SU-DHL-6 (cell line): ENCODE measurements at regions not wholly inside any gene's neighbourhood (a gene's known extent, or its start where the extent isn't known, plus 50 kb on each side); places are given as distances from the start of the nearest gene placed in this dataset.

Source experiments
- H2AFZ ChIP-seq: fragments of 200-600 bp; sonication (generic); 2 replicates; pipeline ENCODE4 v1.6.1; 2014; ENCODE audit warnings: low read depth, mild to moderate bottlenecking, moderate library complexity, mixed read lengths, antibody characterized with exemption, low read length; ENCODE audit not compliant: severe bottlenecking
- H3F3A ChIP-seq: fragments of 200-600 bp; shearing (Covaris generic); 2 replicates; pipeline ENCODE4 v1.6.0; 2016; ENCODE audit warnings: antibody characterized with exemption, mild to moderate bottlenecking; ENCODE audit not compliant: insufficient read depth
- H3K27ac ChIP-seq: fragments of 200-600 bp; sonication (generic); 2 replicates; pipeline ENCODE4 v1.5.1; 2016; ENCODE audit warnings: low read depth, mild to moderate bottlenecking, low read length, moderate library complexity, mixed read lengths
- H3K27me3 ChIP-seq: fragments of 200-600 bp; sonication (generic), shearing (Covaris generic); 2 replicates; pipeline ENCODE4 v1.6.0; 2014; ENCODE audit warnings: mild to moderate bottlenecking, low read length
- H3K36me3 ChIP-seq: fragments of 200-600 bp; sonication (generic); 2 replicates; pipeline ENCODE4 v1.6.1; 2014; ENCODE audit warnings: mild to moderate bottlenecking, low read length, mixed read lengths
- H3K4me2 ChIP-seq: fragments of 300-600, 200-600 bp; shearing (Covaris generic), sonication (generic); 2 replicates; pipeline ENCODE4 v1.6.0; 2014; ENCODE audit warnings: low read length, low read depth, mild to moderate bottlenecking; ENCODE audit not compliant: poor library complexity, severe bottlenecking
- H3K4me3 ChIP-seq: fragments of 200-600 bp; sonication (generic); 2 replicates; pipeline ENCODE4 v1.5.1; 2014; ENCODE audit warnings: antibody characterized with exemption, low read length, mild to moderate bottlenecking, mixed read lengths; ENCODE audit not compliant: insufficient read depth, poor library complexity, severe bottlenecking
- H3K79me2 ChIP-seq: fragments of 200-600 bp; sonication (generic); 2 replicates; pipeline ENCODE4 v1.6.1; 2014; ENCODE audit warnings: mild to moderate bottlenecking, low read length, moderate library complexity; ENCODE audit not compliant: insufficient read depth
- H3K9ac ChIP-seq: fragments of 200-600 bp; sonication (generic); 2 replicates; pipeline ENCODE4 v1.7.0; 2014; ENCODE audit warnings: mild to moderate bottlenecking, low read length
- H3K9me2 ChIP-seq: fragments of 200-600 bp; sonication (generic); replicated peaks from 2 replicates; pipeline ENCODE4 v1.6.1; 2014; ENCODE audit warnings: low read length; ENCODE audit not compliant: insufficient read depth
- H3K9me3 ChIP-seq: fragments of 200-600 bp; sonication (generic); 2 replicates; pipeline ENCODE4 v1.6.1; 2014; ENCODE audit warnings: low read length, mixed read lengths; ENCODE audit not compliant: insufficient read depth
- H4K20me1 ChIP-seq: fragments of 200-600 bp; sonication (generic); 2 replicates; pipeline ENCODE4 v1.6.1; 2014; ENCODE audit warnings: low read depth, mild to moderate bottlenecking, antibody characterized with exemption, low read length, moderate library complexity, mixed read lengths
- EZH2phosphoT487 ChIP-seq: fragments of 200-600 bp; sonication (generic), shearing (Covaris generic); conservative IDR thresholded peaks from 2 replicates; pipeline ENCODE4 v1.6.1; 2018; ENCODE audit warnings: mild to moderate bottlenecking, antibody characterized with exemption, low read length, moderate library complexity, mixed read lengths
- TF ChIP-seq, protein P1 (sequence below): fragments of 200-600 bp; sonication (generic); IDR thresholded peaks from one replicate; pipeline ENCODE4 v1.5.1; 2017; ENCODE audit warnings: antibody characterized with exemption, mild to moderate bottlenecking, low read length, moderate library complexity; ENCODE audit not compliant: insufficient read depth, poor library complexity, severe bottlenecking

DNA sequence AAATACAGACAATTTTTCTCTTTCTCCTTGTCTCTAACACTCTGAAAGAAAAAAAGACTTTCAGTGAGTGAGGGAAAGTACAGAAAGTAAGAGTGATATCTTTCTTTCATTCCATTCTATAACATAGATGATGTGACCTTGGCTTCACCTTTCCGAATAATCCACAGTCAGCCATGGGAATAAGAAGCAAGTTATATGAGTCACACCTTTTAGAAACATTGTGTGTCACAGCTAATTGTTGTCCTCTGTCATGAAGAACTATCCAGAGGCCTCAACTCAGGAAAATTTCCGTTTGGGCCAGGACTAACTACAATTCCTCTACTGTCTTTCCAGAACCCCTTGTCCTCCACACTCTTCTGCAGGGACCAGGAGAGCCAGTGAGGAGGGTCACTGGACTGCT lies 209.7 kb upstream of the FAR2 start:
- Histone ChIP-seq H4K20me1 (no peaks in the 10 kb centered on the region), H3K36me3 (no peaks in the 10 kb centered on the region), H3K9ac (no peak overlapping the region), H3K9me3 (no peaks in the 10 kb centered on the region), H3K27me3 (no peaks in the 10 kb centered on the region), H3K79me2 (no peaks in the 10 kb centered on the region), H3F3A (no peaks in the 10 kb centered on the region), H3K9me2 (no peaks in the 10 kb centered on the region), H2AFZ (no peak overlapping the region), H3K4me3 (no peak overlapping the region), H3K4me2 (no peak overlapping the region), H3K27ac (no peak overlapping the region)
- TF ChIP-seq, protein P1, sequence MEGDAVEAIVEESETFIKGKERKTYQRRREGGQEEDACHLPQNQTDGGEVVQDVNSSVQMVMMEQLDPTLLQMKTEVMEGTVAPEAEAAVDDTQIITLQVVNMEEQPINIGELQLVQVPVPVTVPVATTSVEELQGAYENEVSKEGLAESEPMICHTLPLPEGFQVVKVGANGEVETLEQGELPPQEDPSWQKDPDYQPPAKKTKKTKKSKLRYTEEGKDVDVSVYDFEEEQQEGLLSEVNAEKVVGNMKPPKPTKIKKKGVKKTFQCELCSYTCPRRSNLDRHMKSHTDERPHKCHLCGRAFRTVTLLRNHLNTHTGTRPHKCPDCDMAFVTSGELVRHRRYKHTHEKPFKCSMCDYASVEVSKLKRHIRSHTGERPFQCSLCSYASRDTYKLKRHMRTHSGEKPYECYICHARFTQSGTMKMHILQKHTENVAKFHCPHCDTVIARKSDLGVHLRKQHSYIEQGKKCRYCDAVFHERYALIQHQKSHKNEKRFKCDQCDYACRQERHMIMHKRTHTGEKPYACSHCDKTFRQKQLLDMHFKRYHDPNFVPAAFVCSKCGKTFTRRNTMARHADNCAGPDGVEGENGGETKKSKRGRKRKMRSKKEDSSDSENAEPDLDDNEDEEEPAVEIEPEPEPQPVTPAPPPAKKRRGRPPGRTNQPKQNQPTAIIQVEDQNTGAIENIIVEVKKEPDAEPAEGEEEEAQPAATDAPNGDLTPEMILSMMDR, result no peak
- no peak for TF ChIP-seq EZH2phosphoT487

- Histone ChIP-seq H3F3A (no peaks in the 10 kb centered on the region), H4K20me1 (no peaks in the 10 kb centered on the region), H3K27me3 (no peaks in the 10 kb centered on the region), H2AFZ (no peak overlapping the region), H3K27ac (no peak overlapping the region), H3K4me3 (no peak overlapping the region), H3K36me3 (no peaks in the 10 kb centered on the region), H3K9ac (no peak overlapping the region), H3K79me2 (no peaks in the 10 kb centered on the region), H3K9me2 (no peaks in the 10 kb centered on the region), H3K4me2 (no peak overlapping the region), H3K9me3 (no peaks in the 10 kb centered on the region)
- no peak for TF ChIP-seq EZH2phosphoT487
- TF ChIP-seq, protein P1, result no peak
These were observed 207.8 kb upstream of the FAR2 start for GRCh38 chr12:28941248-28941647.

DNA sequence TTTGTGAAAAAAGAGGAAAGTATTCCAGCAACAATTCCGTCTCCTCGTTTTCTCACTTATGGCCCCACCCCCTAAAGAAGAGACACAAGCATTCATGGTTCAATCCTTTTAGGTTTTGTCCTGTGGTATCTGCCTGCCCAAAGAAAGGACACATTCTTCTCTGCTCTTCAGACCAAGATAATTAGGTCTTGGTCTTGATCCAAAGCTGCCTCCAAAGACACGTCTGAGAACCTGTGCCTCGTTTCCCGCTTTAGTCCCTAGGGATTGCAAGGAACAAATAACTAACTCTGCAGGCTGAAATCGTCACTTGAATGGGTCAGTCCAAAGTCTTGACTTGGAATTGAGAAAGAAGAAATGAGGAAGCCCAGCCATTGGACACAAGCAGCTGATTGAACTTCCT lies 202.7 kb upstream of the FAR2 start:
- H3K27ac ChIP-seq, result no peak overlapping the region
- H3K79me2 ChIP-seq, result no peaks in the 10 kb centered on the region
- H3K9ac ChIP-seq, result no peak overlapping the region
- H3K27me3 ChIP-seq, result no peaks in the 10 kb centered on the region
- TF ChIP-seq, protein P1, result no peak
- TF ChIP-seq EZH2phosphoT487, result no peak
- H3K36me3 ChIP-seq, result no peaks in the 10 kb centered on the region
- no peaks in the 10 kb centered on the region for H4K20me1 ChIP-seq
- no peaks in the 10 kb centered on the region for H3K9me2 ChIP-seq
- no peak overlapping the region for H2AFZ ChIP-seq
- no peaks in the 10 kb centered on the region for H3F3A ChIP-seq
- H3K4me2 ChIP-seq, result no peak overlapping the region
- H3K4me3 ChIP-seq, result no peak overlapping the region
- no peaks in the 10 kb centered on the region for H3K9me3 ChIP-seq

DNA sequence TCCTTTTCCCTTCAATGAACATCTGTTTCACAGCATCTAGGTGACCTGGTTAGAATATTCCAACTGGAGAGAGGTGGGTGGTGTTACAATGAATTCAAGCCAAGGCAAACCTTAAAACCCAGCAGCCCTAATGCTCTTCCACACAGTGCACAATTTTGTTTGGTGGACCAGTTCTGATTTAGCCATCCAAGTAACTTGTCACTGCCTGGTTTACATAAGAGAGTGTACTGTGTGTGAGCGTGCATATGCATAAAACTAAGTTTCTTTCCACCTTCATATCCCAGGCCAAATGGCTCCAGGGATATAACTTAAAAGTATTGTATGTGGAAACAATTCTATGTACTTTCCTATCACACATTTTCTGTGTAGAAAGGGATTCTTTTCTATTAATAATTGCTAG lies 200.4 kb upstream of the FAR2 start:
- H3K27me3 ChIP-seq, result no peaks in the 10 kb centered on the region
- TF ChIP-seq, protein P1, result no peak
- TF ChIP-seq EZH2phosphoT487, result no peak

More for the DNA sequence above, 200.4 kb upstream of the FAR2 start:
- Histone ChIP-seq H3K4me2 (no peak overlapping the region), H3F3A (no peaks in the 10 kb centered on the region), H3K79me2 (no peaks in the 10 kb centered on the region), H3K9me3 (no peaks in the 10 kb centered on the region), H3K9ac (no peak overlapping the region), H2AFZ (no peak overlapping the region), H3K9me2 (no peaks in the 10 kb centered on the region), H4K20me1 (no peaks in the 10 kb centered on the region), H3K4me3 (no peak overlapping the region), H3K27ac (no peak overlapping the region), H3K36me3 (no peaks in the 10 kb centered on the region)
